NCI-H524 (cell line): ENCODE measurements at regions not wholly inside any gene's neighbourhood (a gene's known extent, or its start where the extent isn't known, plus 50 kb on each side); places are given as distances from the start of the nearest gene placed in this dataset.
"Not testable (repeated sequence)": the region's sequence is repeated elsewhere in the genome, so short reads cannot be mapped to it uniquely, and the experiment has no call there.

ENCODE experiments used
- DNase-seq, 2 experiments: peaks; one replicate each; lab custom pipeline; 2025; lab: John Stamatoyannopoulos, UW

- DNase-seq: peak in 1 of 2 experiments; percentile 0
These were observed 1167.6 kb downstream of the JRKL start for GRCh38 chr11:97557399-97557798.

GRCh38 chr11:97567801-97568200, 1178.0 kb downstream of the JRKL start:
- no peak for DNase-seq

GRCh38 chr11:97570636-97571035, 1180.8 kb downstream of the JRKL start:
- DNase-seq: peak in 1 of 2 experiments; percentile 2

GRCh38 chr11:97573771-97574170, 1184.0 kb downstream of the JRKL start:
- DNase-seq: not testable (repeated sequence)

- DNase-seq: no peak
These were observed 1185.3 kb downstream of the JRKL start for GRCh38 chr11:97574976-97575665.

GRCh38 chr11:97607291-97608000, 1217.6 kb downstream of the JRKL start:
- no peak for DNase-seq

- DNase-seq: no peak
These were observed 1220.2 kb downstream of the JRKL start for GRCh38 chr11:97610000-97610399.

- peak in 1 of 2 experiments; percentile 33 for DNase-seq
These were observed 1221.0 kb downstream of the JRKL start for GRCh38 chr11:97610854-97611253.

- no peak for DNase-seq
These were observed 1221.5 kb downstream of the JRKL start for GRCh38 chr11:97611345-97611744.

GRCh38 chr11:97614606-97615005, 1224.8 kb downstream of the JRKL start:
- no peak for DNase-seq

- DNase-seq: no peak
These were observed 1225.7 kb downstream of the JRKL start for GRCh38 chr11:97615546-97615945.

GRCh38 chr11:97617031-97617430, 1227.2 kb downstream of the JRKL start:
- DNase-seq: no peak

- no peak for DNase-seq
These were observed 1230.2 kb downstream of the JRKL start for GRCh38 chr11:97620007-97620406.

GRCh38 chr11:97621282-97621681, 1231.5 kb downstream of the JRKL start:
- DNase-seq: no peak

- DNase-seq: no peak
These were observed 1233.0 kb downstream of the JRKL start for GRCh38 chr11:97622795-97623194.

- DNase-seq: not testable (repeated sequence)
These were observed 1246.9 kb downstream of the JRKL start for GRCh38 chr11:97636741-97637140.

GRCh38 chr11:97637701-97638100, 1247.9 kb downstream of the JRKL start:
- no peak for DNase-seq

- DNase-seq: no peak
These were observed 1248.9 kb downstream of the JRKL start for GRCh38 chr11:97638641-97639224.

GRCh38 chr11:97641988-97642387, 1252.2 kb downstream of the JRKL start:
- no peak for DNase-seq

GRCh38 chr11:97645736-97646135, 1255.9 kb downstream of the JRKL start:
- no peak for DNase-seq

- no peak for DNase-seq
These were observed 1266.5 kb downstream of the JRKL start for GRCh38 chr11:97656356-97656755.

GRCh38 chr11:97657852-97658251, 1268.0 kb downstream of the JRKL start:
- DNase-seq: no peak

- no peak for DNase-seq
These were observed 1277.2 kb downstream of the JRKL start for GRCh38 chr11:97667057-97667456.
